DND-41 (cell line): ENCODE measurements at regions not wholly inside any gene's neighbourhood (a gene's known extent, or its start where the extent isn't known, plus 50 kb on each side); places are given as distances from the start of the nearest gene placed in this dataset.

Source experiments
- ATAC-seq: fragments of 200-7000 bp; cut with Tn5 transposase; 3 replicates; pipeline ENCODE4 v1.9.1; 2021; ENCODE audit warnings: low read depth; ENCODE audit not compliant: insufficient read depth
- DNase-seq: peaks from one replicate; pipeline ENCODE4 v3.0.0-alpha.2; 2020
- H2AFZ ChIP-seq: 2 replicates; pipeline ENCODE4 v1.6.0; 2012; ENCODE audit warnings: low read depth, low read length
- H3K27ac ChIP-seq: 2 replicates; pipeline ENCODE4 v1.5.1; 2012; ENCODE audit warnings: low read length, inconsistent platforms
- H3K27me3 ChIP-seq: fragments of 200-600 bp; sonication (generic); 2 replicates; pipeline ENCODE4 v1.6.0; 2012; ENCODE audit warnings: low read length, mild to moderate bottlenecking, inconsistent platforms; ENCODE audit not compliant: insufficient read depth, poor library complexity
- H3K36me3 ChIP-seq: 2 replicates; pipeline ENCODE4 v1.5.1; 2012; ENCODE audit warnings: low read length, inconsistent platforms; ENCODE audit not compliant: insufficient read depth
- H3K4me1 ChIP-seq: 2 replicates; pipeline ENCODE4 v1.5.1; 2012; ENCODE audit warnings: mild to moderate bottlenecking, low read length; ENCODE audit not compliant: insufficient read depth
- H3K4me2 ChIP-seq: 2 replicates; pipeline ENCODE4 v1.6.0; 2012; ENCODE audit warnings: mild to moderate bottlenecking, moderate library complexity, low read length, inconsistent platforms; ENCODE audit not compliant: insufficient read depth
- H3K4me3 ChIP-seq, 2 experiments: fragments of 200-600 bp in 1 of 2; shearing (Covaris generic) in 1 of 2; 2 replicates each; pipeline ENCODE4 v1.5.1; 2012 to 2016; ENCODE audit warnings: inconsistent platforms in 2 of 2, low read length in 2 of 2, mild to moderate bottlenecking in 2 of 2, low read depth in 1 of 2, moderate library complexity in 1 of 2
- H3K79me2 ChIP-seq: 2 replicates; pipeline ENCODE4 v1.6.0; 2012; ENCODE audit warnings: low read length, inconsistent platforms; ENCODE audit not compliant: insufficient read depth
- H3K9ac ChIP-seq: 2 replicates; pipeline ENCODE4 v1.6.0; 2012; ENCODE audit warnings: low read depth, mild to moderate bottlenecking, inconsistent platforms, low read length, moderate library complexity
- H3K9me3 ChIP-seq: 2 replicates; pipeline ENCODE4 v1.5.1; 2012; ENCODE audit warnings: low read length, moderate library complexity, mild to moderate bottlenecking, inconsistent platforms; ENCODE audit not compliant: insufficient read depth, severe bottlenecking
- H4K20me1 ChIP-seq: 2 replicates; pipeline ENCODE4 v1.6.0; 2012; ENCODE audit warnings: low read length; ENCODE audit not compliant: insufficient read depth
- CTCF ChIP-seq: IDR thresholded peaks from 2 replicates; pipeline ENCODE4 v1.5.1; 2012; ENCODE audit warnings: borderline replicate concordance, low read length, moderate library complexity, mild to moderate bottlenecking; ENCODE audit not compliant: poor library complexity, severe bottlenecking; ENCODE audit errors: extremely low read depth
- EZH2 ChIP-seq: IDR thresholded peaks from 3 replicates; pipeline ENCODE4 v1.6.1; 2012; ENCODE audit warnings: borderline replicate concordance, low read depth, mild to moderate bottlenecking, moderate library complexity, low read length, inconsistent platforms; ENCODE audit not compliant: severe bottlenecking

GRCh38 chr3:188053710-188054380 is 100.1 kb upstream of the LPP start:
- no peak overlapping the region for H3K4me2 ChIP-seq

GRCh38 chr3:188054541-188054940 is 99.4 kb upstream of the LPP start:
- Histone ChIP-seq H3K79me2 (no peaks in the 10 kb centered on the region), H3K36me3 (no peaks in the 10 kb centered on the region), H4K20me1 (no peaks in the 10 kb centered on the region), H3K27ac (no peak overlapping the region), H3K27me3 (no peaks in the 10 kb centered on the region), H3K4me2 (no peak overlapping the region), H3K9ac (no peak overlapping the region), H3K4me3 (no peak overlapping the region), H3K4me1 (peaks cover 14% of the 10 kb centered on the region), H2AFZ (no peak overlapping the region), H3K9me3 (no peaks in the 10 kb centered on the region)
- TF ChIP-seq EZH2, result no peak
- no peak for TF ChIP-seq CTCF
- no peak for DNase-seq
- ATAC-seq, result no peak

More at GRCh38 chr3:188053710-188054380, 100.1 kb upstream of the LPP start:
- no peaks in the 10 kb centered on the region for H3K27me3 ChIP-seq
- peaks cover 20% of the 10 kb centered on the region for H3K4me1 ChIP-seq
- H3K4me3 ChIP-seq, result no peak overlapping the region
- no peaks in the 10 kb centered on the region for H3K9me3 ChIP-seq
- no peak for DNase-seq
- no peaks in the 10 kb centered on the region for H4K20me1 ChIP-seq
- no peak overlapping the region for H3K27ac ChIP-seq
- H2AFZ ChIP-seq, result no peak overlapping the region
- no peak for ATAC-seq
- TF ChIP-seq CTCF, result no peak
- TF ChIP-seq EZH2, result no peak
- H3K36me3 ChIP-seq, result no peaks in the 10 kb centered on the region
- no peaks in the 10 kb centered on the region for H3K79me2 ChIP-seq
- no peak overlapping the region for H3K9ac ChIP-seq

GRCh38 chr3:188055388-188055787 is 98.6 kb upstream of the LPP start:
- ATAC-seq (no peak), DNase-seq (no peak)
- Histone ChIP-seq H3K27ac (no peak overlapping the region), H3K4me2 (no peak overlapping the region), H3K4me1 (peaks cover 6% of the 10 kb centered on the region), H3K9me3 (no peaks in the 10 kb centered on the region), H4K20me1 (no peaks in the 10 kb centered on the region), H3K9ac (no peak overlapping the region), H2AFZ (no peak overlapping the region), H3K36me3 (no peaks in the 10 kb centered on the region), H3K79me2 (no peaks in the 10 kb centered on the region), H3K27me3 (no peaks in the 10 kb centered on the region), H3K4me3 (no peak overlapping the region)
- no peak for TF ChIP-seq EZH2
- no peak for TF ChIP-seq CTCF
